Fibroblast of skin of abdomen (primary cell): ENCODE measurements at regions not wholly inside any gene's neighbourhood (a gene's known extent, or its start where the extent isn't known, plus 50 kb on each side); places are given as distances from the start of the nearest gene placed in this dataset.

ENCODE experiments used
- DNase-seq: peaks from one replicate; pipeline ENCODE4 v3.0.0-alpha.2; 2013

GRCh38 chr10:61545170-61545569 lies 92.0 kb upstream of the TMEM26 start:
- no peak for DNase-seq

GRCh38 chr10:61543831-61544230 lies 90.7 kb upstream of the TMEM26 start:
- no peak for DNase-seq

GRCh38 chr10:61542596-61542995 lies 89.4 kb upstream of the TMEM26 start:
- DNase-seq: no peak

GRCh38 chr10:61541960-61542359 lies 88.8 kb upstream of the TMEM26 start:
- no peak for DNase-seq

- DNase-seq: no peak
Observed at GRCh38 chr10:61539876-61540275, 86.7 kb upstream of the TMEM26 start.

GRCh38 chr10:61529208-61529607 lies 76.0 kb upstream of the TMEM26 start:
- DNase-seq: no peak

GRCh38 chr10:61503051-61503450 lies 49.9 kb upstream of the TMEM26 start:
- peak; percentile 75 for DNase-seq
